AG04449 (cell line): ENCODE measurements at regions not wholly inside any gene's neighbourhood (a gene's known extent, or its start where the extent isn't known, plus 50 kb on each side); places are given as distances from the start of the nearest gene placed in this dataset.

Source experiments
- CTCF ChIA-PET: fragments of 350-600 bp; formaldehyde crosslinking; extraction: SDS; loops from one replicate; lab custom pipeline; 2021; ENCODE audit warnings: antibody characterized with exemption; lab: Yijun Ruan, JAX
- POLR2A ChIA-PET: fragments of 400-600, 350-600 bp; formaldehyde crosslinking; extraction: SDS; loops from one replicate; lab custom pipeline; 2020; ENCODE audit warnings: antibody characterized with exemption, inconsistent platforms; lab: Yijun Ruan, JAX
- DNase-seq: peaks from one replicate; pipeline ENCODE4 v3.0.0-alpha.2; 2010; ENCODE audit warnings: low read depth, low spot score
- H3K4me3 ChIP-seq: 2 replicates; pipeline ENCODE4 v1.5.1; 2011; ENCODE audit warnings: low read depth, mild to moderate bottlenecking, control low read depth, low read length
- CTCF ChIP-seq: IDR thresholded peaks from one replicate; pipeline ENCODE4 v1.5.1; 2011; ENCODE audit warnings: mild to moderate bottlenecking, moderate library complexity, low read length, control low read depth, inconsistent platforms; ENCODE audit not compliant: insufficient read depth; ENCODE audit errors: missing control alignments

GRCh38 chr20:12677925-12678324 is 330.8 kb upstream of the SPTLC3 start:
- DNase-seq: no peak
- TF ChIP-seq CTCF: no peak
- no peak overlapping the region for H3K4me3 ChIP-seq
- POLR2A ChIA-PET: no interaction called here
- CTCF ChIA-PET: no interaction called here

GRCh38 chr20:12679447-12679846 is 329.3 kb upstream of the SPTLC3 start:
- DNase-seq: no peak
- TF ChIP-seq CTCF: no peak
- POLR2A ChIA-PET: no interaction called here
- H3K4me3 ChIP-seq: no peak overlapping the region
- CTCF ChIA-PET: no interaction called here

- ChIA-PET POLR2A (no interaction called here), CTCF (no interaction called here)
- H3K4me3 ChIP-seq: no peak overlapping the region
- TF ChIP-seq CTCF: no peak
- no peak for DNase-seq
These were observed 326.2 kb upstream of the SPTLC3 start for GRCh38 chr20:12682613-12683012.

- TF ChIP-seq CTCF: no peak
- ChIA-PET POLR2A (no interaction called here), CTCF (no interaction called here)
- no peak overlapping the region for H3K4me3 ChIP-seq
- DNase-seq: no peak
These were observed 321.3 kb upstream of the SPTLC3 start for GRCh38 chr20:12687476-12687875.

GRCh38 chr20:12695937-12696336 is 312.8 kb upstream of the SPTLC3 start:
- TF ChIP-seq CTCF: no peak
- no peak overlapping the region for H3K4me3 ChIP-seq
- ChIA-PET POLR2A (no interaction called here), CTCF (no interaction called here)
- DNase-seq: no peak

- no peak for DNase-seq
- no peak overlapping the region for H3K4me3 ChIP-seq
- TF ChIP-seq CTCF: no peak
- CTCF ChIA-PET: no interaction called here
- POLR2A ChIA-PET: no interaction called here
These were observed 310.0 kb upstream of the SPTLC3 start for GRCh38 chr20:12698817-12699216.
